Loucy (cell line): ENCODE measurements at regions not wholly inside any gene's neighbourhood (a gene's known extent, or its start where the extent isn't known, plus 50 kb on each side); places are given as distances from the start of the nearest gene placed in this dataset.

ENCODE experiments used
- H2AFZ ChIP-seq: fragments of 200-600 bp; sonication (generic); 2 replicates; pipeline ENCODE4 v1.6.0; 2016; ENCODE audit warnings: antibody characterized with exemption, mild to moderate bottlenecking, low read length, moderate library complexity
- H3F3A ChIP-seq: fragments of 200-600 bp; 2 replicates; pipeline ENCODE4 v1.6.0; 2016; ENCODE audit warnings: antibody characterized with exemption, low read depth, mild to moderate bottlenecking
- H3K27me3 ChIP-seq: fragments of 200-600 bp; sonication (generic); 2 replicates; pipeline ENCODE4 v1.6.1; 2014; ENCODE audit warnings: low read length, mild to moderate bottlenecking; ENCODE audit not compliant: insufficient read depth, poor library complexity, severe bottlenecking
- H3K36me3 ChIP-seq: fragments of 200-600 bp; sonication (generic); 2 replicates; pipeline ENCODE4 v1.6.1; 2016; ENCODE audit warnings: low read length; ENCODE audit not compliant: insufficient read depth
- H3K4me1 ChIP-seq: fragments of 200-600 bp; sonication (generic); 2 replicates; pipeline ENCODE4 v1.5.1; 2014; ENCODE audit warnings: low read length, mild to moderate bottlenecking; ENCODE audit not compliant: insufficient read depth, poor library complexity, severe bottlenecking
- H3K4me2 ChIP-seq: fragments of 200-600 bp; sonication (generic); 2 replicates; pipeline ENCODE4 v1.6.0; 2014; ENCODE audit warnings: antibody characterized with exemption, low read length, low read depth, mild to moderate bottlenecking; ENCODE audit not compliant: poor library complexity, severe bottlenecking
- H3K4me3 ChIP-seq: fragments of 200-600 bp; sonication (generic); 2 replicates; pipeline ENCODE4 v1.5.1; 2014; ENCODE audit warnings: low read length, mild to moderate bottlenecking, mixed read lengths; ENCODE audit not compliant: poor library complexity, severe bottlenecking
- H3K79me2 ChIP-seq: fragments of 200-600 bp; sonication (generic); 2 replicates; pipeline ENCODE4 v1.6.1; 2014; ENCODE audit warnings: low read length; ENCODE audit not compliant: insufficient read depth
- H3K9ac ChIP-seq: fragments of 200-600 bp; sonication (generic); 2 replicates; pipeline ENCODE4 v1.6.0; 2014; ENCODE audit warnings: mild to moderate bottlenecking, low read depth, low read length, moderate library complexity; ENCODE audit not compliant: poor library complexity, severe bottlenecking
- H3K9me2 ChIP-seq: fragments of 200-600 bp; sonication (generic); replicated peaks from 2 replicates; pipeline ENCODE4 v1.6.1; 2016; ENCODE audit warnings: low read depth, low read length, mixed read lengths
- H3K9me3 ChIP-seq: fragments of 200-600 bp; sonication (generic); 2 replicates; pipeline ENCODE4 v1.6.1; 2014; ENCODE audit warnings: mild to moderate bottlenecking, antibody characterized with exemption, low read length, low read depth; ENCODE audit not compliant: insufficient read depth
- H4K20me1 ChIP-seq: fragments of 200-600 bp; sonication (generic); 2 replicates; pipeline ENCODE4 v1.6.0; 2014; ENCODE audit warnings: antibody characterized with exemption, low read length, mild to moderate bottlenecking; ENCODE audit not compliant: insufficient read depth, poor library complexity, severe bottlenecking
- EZH2phosphoT487 ChIP-seq: fragments of 200-600 bp; IDR thresholded peaks from 2 replicates; pipeline ENCODE4 v1.6.1; 2018; ENCODE audit warnings: antibody characterized with exemption, mild to moderate bottlenecking, moderate library complexity, borderline replicate concordance
- TF ChIP-seq, protein P1 (sequence below): fragments of 200-600 bp; sonication (generic); conservative IDR thresholded peaks from 2 replicates; pipeline ENCODE4 v1.5.1; 2014; ENCODE audit warnings: mild to moderate bottlenecking, antibody characterized with exemption, low read length

DNA sequence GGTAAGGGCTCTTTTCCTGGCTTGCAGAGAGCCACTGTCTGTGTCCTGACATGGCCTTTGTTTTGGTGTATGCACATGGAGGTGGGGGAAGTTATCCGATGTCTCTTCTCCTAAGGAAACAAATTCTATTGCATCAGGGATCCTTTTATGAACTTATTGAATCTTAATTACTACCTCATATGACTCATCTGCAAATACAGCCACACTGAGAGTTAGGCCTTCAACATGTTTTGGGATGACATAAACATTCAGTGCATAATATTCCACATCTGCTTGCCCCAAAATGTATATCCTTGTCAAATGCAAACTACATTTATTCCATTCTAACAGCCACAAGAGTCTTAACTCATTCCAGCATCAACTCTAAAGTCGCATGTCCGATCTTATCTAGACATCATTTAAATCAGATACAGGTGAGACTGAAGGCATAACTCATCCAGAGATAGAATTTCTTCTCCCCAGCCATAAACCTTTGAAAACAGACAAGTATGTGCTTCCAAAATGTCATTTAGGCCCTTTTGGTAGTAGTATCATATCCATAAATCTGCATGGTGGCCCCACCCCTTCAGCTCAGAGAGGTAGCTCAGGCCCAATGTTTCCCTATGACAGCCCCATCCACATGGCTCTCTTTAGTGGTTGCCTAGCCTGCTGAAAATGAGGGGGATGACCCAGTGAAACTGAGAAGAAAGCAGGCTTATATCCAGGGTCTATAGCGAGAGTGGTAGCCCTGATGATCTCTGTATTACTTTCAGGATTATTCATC is 289.5 kb upstream of the ALCAM start:
- H3K9me2 ChIP-seq = no peaks in the 10 kb centered on the region
- no peak overlapping the region for H3K9ac ChIP-seq
- no peaks in the 10 kb centered on the region for H4K20me1 ChIP-seq
- H3K4me3 ChIP-seq = no peak overlapping the region
- no peaks in the 10 kb centered on the region for H3K36me3 ChIP-seq
- H3K27me3 ChIP-seq = no peaks in the 10 kb centered on the region
- H3K79me2 ChIP-seq = no peaks in the 10 kb centered on the region
- H3K4me2 ChIP-seq = no peak overlapping the region
- no peak for TF ChIP-seq EZH2phosphoT487
- TF ChIP-seq, protein P1, sequence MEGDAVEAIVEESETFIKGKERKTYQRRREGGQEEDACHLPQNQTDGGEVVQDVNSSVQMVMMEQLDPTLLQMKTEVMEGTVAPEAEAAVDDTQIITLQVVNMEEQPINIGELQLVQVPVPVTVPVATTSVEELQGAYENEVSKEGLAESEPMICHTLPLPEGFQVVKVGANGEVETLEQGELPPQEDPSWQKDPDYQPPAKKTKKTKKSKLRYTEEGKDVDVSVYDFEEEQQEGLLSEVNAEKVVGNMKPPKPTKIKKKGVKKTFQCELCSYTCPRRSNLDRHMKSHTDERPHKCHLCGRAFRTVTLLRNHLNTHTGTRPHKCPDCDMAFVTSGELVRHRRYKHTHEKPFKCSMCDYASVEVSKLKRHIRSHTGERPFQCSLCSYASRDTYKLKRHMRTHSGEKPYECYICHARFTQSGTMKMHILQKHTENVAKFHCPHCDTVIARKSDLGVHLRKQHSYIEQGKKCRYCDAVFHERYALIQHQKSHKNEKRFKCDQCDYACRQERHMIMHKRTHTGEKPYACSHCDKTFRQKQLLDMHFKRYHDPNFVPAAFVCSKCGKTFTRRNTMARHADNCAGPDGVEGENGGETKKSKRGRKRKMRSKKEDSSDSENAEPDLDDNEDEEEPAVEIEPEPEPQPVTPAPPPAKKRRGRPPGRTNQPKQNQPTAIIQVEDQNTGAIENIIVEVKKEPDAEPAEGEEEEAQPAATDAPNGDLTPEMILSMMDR = no peak
- no peak overlapping the region for H2AFZ ChIP-seq
- no peaks in the 10 kb centered on the region for H3F3A ChIP-seq
- H3K4me1 ChIP-seq = no peaks in the 10 kb centered on the region
- no peaks in the 10 kb centered on the region for H3K9me3 ChIP-seq

DNA sequence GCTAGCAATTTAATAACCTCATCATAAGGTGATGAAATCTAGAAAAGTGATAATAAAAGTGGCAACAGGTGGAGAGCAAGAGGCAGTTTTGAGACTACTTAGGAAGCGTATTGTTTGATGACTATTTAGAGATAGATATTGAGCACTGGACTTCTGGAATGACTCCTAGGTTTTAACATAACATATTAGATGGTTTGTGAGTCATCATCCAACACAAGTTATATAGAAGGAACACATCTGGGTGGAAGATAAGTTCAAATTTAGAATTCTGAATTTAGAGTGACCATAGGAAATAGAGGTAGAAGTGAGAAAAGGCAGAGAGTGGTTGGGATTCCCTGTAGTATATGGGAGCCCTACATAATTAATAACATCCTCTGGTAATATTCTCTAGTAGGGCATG is 282.8 kb upstream of the ALCAM start:
- H3K27me3 ChIP-seq = no peaks in the 10 kb centered on the region
- no peak overlapping the region for H3K4me2 ChIP-seq
- no peaks in the 10 kb centered on the region for H4K20me1 ChIP-seq
- no peak overlapping the region for H3K9ac ChIP-seq
- H3K79me2 ChIP-seq = no peaks in the 10 kb centered on the region
- H3K4me1 ChIP-seq = no peaks in the 10 kb centered on the region
- no peak overlapping the region for H3K4me3 ChIP-seq
- TF ChIP-seq, protein P1 = no peak
- no peak for TF ChIP-seq EZH2phosphoT487
- no peaks in the 10 kb centered on the region for H3F3A ChIP-seq
- no peaks in the 10 kb centered on the region for H3K9me2 ChIP-seq
- no peak overlapping the region for H2AFZ ChIP-seq
- H3K36me3 ChIP-seq = no peaks in the 10 kb centered on the region
- 0 out of 2 replicates have a peak, but pooled peaks cover 2% of the 10 kb centered on the region for H3K9me3 ChIP-seq

DNA sequence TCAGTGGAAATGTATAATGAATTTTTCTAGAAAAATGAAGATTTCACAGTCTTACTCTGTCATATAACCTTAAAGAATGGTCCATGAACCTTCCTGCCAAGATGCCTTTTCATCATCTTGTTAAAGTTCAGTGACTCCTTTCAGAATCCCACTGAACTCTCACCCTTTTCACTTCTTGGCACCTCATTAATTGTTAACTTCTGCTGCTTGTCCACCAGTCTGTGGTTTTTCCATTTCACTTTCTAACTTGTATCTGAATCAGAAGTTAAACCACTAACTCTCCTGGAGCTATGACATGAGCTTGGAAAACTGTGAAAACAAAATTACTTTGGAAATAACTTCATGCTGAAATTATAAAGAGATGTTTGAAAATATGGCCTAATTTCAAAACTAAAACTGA is 281.2 kb upstream of the ALCAM start:
- Histone ChIP-seq H3K4me2 (no peak overlapping the region), H3K4me1 (no peaks in the 10 kb centered on the region), H3K36me3 (no peaks in the 10 kb centered on the region), H4K20me1 (no peaks in the 10 kb centered on the region), H3K79me2 (no peaks in the 10 kb centered on the region), H3K9ac (no peak overlapping the region), H3K27me3 (no peaks in the 10 kb centered on the region), H3K4me3 (no peak overlapping the region), H3K9me3 (0 out of 2 replicates have a peak, but pooled peaks cover 2% of the 10 kb centered on the region), H3K9me2 (no peaks in the 10 kb centered on the region), H3F3A (no peaks in the 10 kb centered on the region), H2AFZ (no peak overlapping the region)
- no peak for TF ChIP-seq EZH2phosphoT487
- TF ChIP-seq, protein P1 = no peak
